KMS-11 (cell line): ENCODE measurements at regions not wholly inside any gene's neighbourhood (a gene's known extent, or its start where the extent isn't known, plus 50 kb on each side); places are given as distances from the start of the nearest gene placed in this dataset.

Source experiments
- H2AFZ ChIP-seq: fragments of 200-600 bp; sonication (generic); 2 replicates; pipeline ENCODE4 v1.6.1; 2016; ENCODE audit warnings: antibody characterized with exemption, mixed run types, low read depth
- H3K27ac ChIP-seq: fragments of 200-600 bp; sonication (generic); 2 replicates; pipeline ENCODE4 v1.6.1; 2016; ENCODE audit warnings: mild to moderate bottlenecking, mixed run types
- H3K27me3 ChIP-seq: fragments of 200-600 bp; sonication (generic); 2 replicates; pipeline ENCODE4 v1.6.1; 2017; ENCODE audit warnings: mild to moderate bottlenecking, low read depth, mixed run types, moderate library complexity; ENCODE audit not compliant: insufficient read depth
- H3K36me3 ChIP-seq: fragments of 200-600 bp; sonication (generic); 2 replicates; pipeline ENCODE4 v1.6.1; 2017; ENCODE audit warnings: mild to moderate bottlenecking, mixed run types; ENCODE audit not compliant: insufficient read depth
- H3K4me1 ChIP-seq: fragments of 200-600 bp; sonication (generic); 2 replicates; pipeline ENCODE4 v1.6.1; 2016; ENCODE audit warnings: mild to moderate bottlenecking, low read depth, mixed run types; ENCODE audit not compliant: poor library complexity, severe bottlenecking
- H3K4me2 ChIP-seq: fragments of 200-600 bp; sonication (generic); 2 replicates; pipeline ENCODE4 v1.7.0; 2016; ENCODE audit warnings: mild to moderate bottlenecking, mixed run types
- H3K4me3 ChIP-seq: fragments of 200-600 bp; sonication (generic); IDR thresholded peaks from 2 replicates; pipeline ENCODE4 v1.6.1; 2017; ENCODE audit warnings: low read depth, low read length, mixed read lengths; ENCODE audit not compliant: insufficient read depth
- H3K79me2 ChIP-seq: fragments of 200-600 bp; sonication (generic); 2 replicates; pipeline ENCODE4 v1.6.1; 2016; ENCODE audit warnings: low read depth, mixed run types; ENCODE audit not compliant: insufficient read depth
- H3K9ac ChIP-seq: fragments of 200-600 bp; sonication (generic); 2 replicates; pipeline ENCODE4 v1.6.1; 2016; ENCODE audit warnings: mild to moderate bottlenecking, mixed run types
- H4K20me1 ChIP-seq: fragments of 200-600 bp; sonication (generic); 2 replicates; pipeline ENCODE4 v1.6.1; 2016; ENCODE audit warnings: mild to moderate bottlenecking, mixed run types; ENCODE audit not compliant: insufficient read depth
- CTCF ChIP-seq: fragments of 200-600 bp; sonication (generic); conservative IDR thresholded peaks from 2 replicates; pipeline ENCODE4 v1.6.1; 2017; ENCODE audit warnings: low read depth, mild to moderate bottlenecking, antibody characterized with exemption, low read length, moderate library complexity, mixed read lengths

- no peaks in the 10 kb centered on the region for H3K79me2 ChIP-seq
- TF ChIP-seq CTCF: no peak
- no peak overlapping the region for H3K4me2 ChIP-seq
- H3K27me3 ChIP-seq: no peaks in the 10 kb centered on the region
- H4K20me1 ChIP-seq: no peaks in the 10 kb centered on the region
- H3K36me3 ChIP-seq: no peaks in the 10 kb centered on the region
- H2AFZ ChIP-seq: no peak overlapping the region
- H3K4me3 ChIP-seq: no peak overlapping the region
- H3K27ac ChIP-seq: no peak overlapping the region
- no peaks in the 10 kb centered on the region for H3K4me1 ChIP-seq
- H3K9ac ChIP-seq: no peak overlapping the region
Measured at GRCh38 chr15:78696436-78696835, 55.4 kb upstream of the CHRNB4 start.

GRCh38 chr15:78695854-78696253 is 54.8 kb upstream of the CHRNB4 start:
- H3K27me3 ChIP-seq: no peaks in the 10 kb centered on the region
- no peaks in the 10 kb centered on the region for H4K20me1 ChIP-seq
- H3K27ac ChIP-seq: no peak overlapping the region
- no peak overlapping the region for H2AFZ ChIP-seq
- H3K79me2 ChIP-seq: no peaks in the 10 kb centered on the region
- no peak overlapping the region for H3K4me2 ChIP-seq
- H3K36me3 ChIP-seq: no peaks in the 10 kb centered on the region
- H3K4me3 ChIP-seq: no peak overlapping the region
- no peaks in the 10 kb centered on the region for H3K4me1 ChIP-seq
- H3K9ac ChIP-seq: no peak overlapping the region
- no peak for TF ChIP-seq CTCF

GRCh38 chr15:78695046-78695671 is 54.1 kb upstream of the CHRNB4 start:
- no peaks in the 10 kb centered on the region for H3K79me2 ChIP-seq
- no peak overlapping the region for H3K27ac ChIP-seq
- no peaks in the 10 kb centered on the region for H3K4me1 ChIP-seq
- H3K4me3 ChIP-seq: no peak overlapping the region
- H3K27me3 ChIP-seq: no peaks in the 10 kb centered on the region
- TF ChIP-seq CTCF: no peak
- no peak overlapping the region for H2AFZ ChIP-seq
- no peaks in the 10 kb centered on the region for H3K36me3 ChIP-seq
- H3K4me2 ChIP-seq: no peak overlapping the region
- H4K20me1 ChIP-seq: no peaks in the 10 kb centered on the region
- no peak overlapping the region for H3K9ac ChIP-seq

- H2AFZ ChIP-seq: no peak overlapping the region
- H3K4me1 ChIP-seq: no peaks in the 10 kb centered on the region
- H3K4me3 ChIP-seq: no peak overlapping the region
- H3K79me2 ChIP-seq: no peaks in the 10 kb centered on the region
- no peak overlapping the region for H3K27ac ChIP-seq
- TF ChIP-seq CTCF: no peak
- no peaks in the 10 kb centered on the region for H3K27me3 ChIP-seq
- H4K20me1 ChIP-seq: no peaks in the 10 kb centered on the region
- no peak overlapping the region for H3K4me2 ChIP-seq
- no peaks in the 10 kb centered on the region for H3K36me3 ChIP-seq
- H3K9ac ChIP-seq: no peak overlapping the region
Measured at GRCh38 chr15:78691851-78692421, 50.9 kb upstream of the CHRNB4 start.
